Transverse colon (tissue), 3 donors: ENCODE measurements at regions not wholly inside any gene's neighbourhood (a gene's known extent, or its start where the extent isn't known, plus 50 kb on each side); places are given as distances from the start of the nearest gene placed in this dataset.

ENCODE experiments used
- EP300 ChIP-seq: sonication (generic); formaldehyde crosslinking; IDR thresholded peaks from one replicate; pipeline ENCODE4 v1.6.1; 2017; ENCODE audit warnings: antibody characterized with exemption, low read depth
- TF ChIP-seq, protein P1 (sequence below), 5 experiments: fragments of 200-600 bp in 3 of 5; fragments of 450-650 bp in 2 of 5; sonication (generic) in 3 of 5; IDR thresholded peaks; 1 replicate in 2 of 5; 2 replicates in 3 of 5; pipeline ENCODE4 v1.5.1; 2016 to 2017; ENCODE audit warnings: antibody characterized with exemption in 5 of 5, inconsistent platforms in 3 of 5, mild to moderate bottlenecking in 2 of 5, moderate library complexity in 1 of 5

DNA sequence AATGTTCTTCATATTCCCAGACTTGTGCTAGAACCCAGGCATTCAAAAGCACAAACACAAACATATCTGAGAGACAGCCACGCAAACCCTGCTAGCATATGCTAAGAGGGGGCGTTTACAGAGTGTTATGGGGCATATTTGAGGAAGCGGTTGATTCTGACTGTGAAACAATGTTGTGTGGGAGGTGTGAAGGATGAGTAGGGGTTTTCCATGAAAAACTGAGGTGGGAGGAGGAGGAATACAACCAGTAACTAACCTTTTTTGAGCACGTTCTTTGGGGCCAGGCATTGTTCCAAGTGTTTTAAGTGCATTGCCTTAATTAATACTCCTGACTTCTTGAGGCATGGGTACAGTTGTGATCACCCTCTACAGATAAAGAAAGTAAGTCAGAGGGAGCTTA lies 499.5 kb downstream of the AACS start:
- TF ChIP-seq, protein P1, sequence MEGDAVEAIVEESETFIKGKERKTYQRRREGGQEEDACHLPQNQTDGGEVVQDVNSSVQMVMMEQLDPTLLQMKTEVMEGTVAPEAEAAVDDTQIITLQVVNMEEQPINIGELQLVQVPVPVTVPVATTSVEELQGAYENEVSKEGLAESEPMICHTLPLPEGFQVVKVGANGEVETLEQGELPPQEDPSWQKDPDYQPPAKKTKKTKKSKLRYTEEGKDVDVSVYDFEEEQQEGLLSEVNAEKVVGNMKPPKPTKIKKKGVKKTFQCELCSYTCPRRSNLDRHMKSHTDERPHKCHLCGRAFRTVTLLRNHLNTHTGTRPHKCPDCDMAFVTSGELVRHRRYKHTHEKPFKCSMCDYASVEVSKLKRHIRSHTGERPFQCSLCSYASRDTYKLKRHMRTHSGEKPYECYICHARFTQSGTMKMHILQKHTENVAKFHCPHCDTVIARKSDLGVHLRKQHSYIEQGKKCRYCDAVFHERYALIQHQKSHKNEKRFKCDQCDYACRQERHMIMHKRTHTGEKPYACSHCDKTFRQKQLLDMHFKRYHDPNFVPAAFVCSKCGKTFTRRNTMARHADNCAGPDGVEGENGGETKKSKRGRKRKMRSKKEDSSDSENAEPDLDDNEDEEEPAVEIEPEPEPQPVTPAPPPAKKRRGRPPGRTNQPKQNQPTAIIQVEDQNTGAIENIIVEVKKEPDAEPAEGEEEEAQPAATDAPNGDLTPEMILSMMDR (IDR thresholded peaks at IDR 0.05) = no peak
- no peak for TF ChIP-seq EP300
